HEK293 (cell line): ENCODE measurements at regions not wholly inside any gene's neighbourhood (a gene's known extent, or its start where the extent isn't known, plus 50 kb on each side); places are given as distances from the start of the nearest gene placed in this dataset.

Source experiments
- CTCF ChIA-PET: fragments of 350-600 bp; formaldehyde crosslinking; extraction: SDS; loops from one replicate; lab custom pipeline; 2021; ENCODE audit warnings: antibody characterized with exemption; lab: Yijun Ruan, JAX
- POLR2A ChIA-PET: fragments of 300-600 bp; formaldehyde crosslinking; extraction: SDS; loops from one replicate; lab custom pipeline; 2020; ENCODE audit warnings: antibody characterized with exemption, inconsistent platforms; lab: Yijun Ruan, JAX
- H3K27ac ChIP-seq: fragments of 200-500 bp; sonication (Bioruptor generic); 2 replicates; pipeline ENCODE4 v1.5.1; 2014; ENCODE audit warnings: low read depth, low read length, control low read depth, inconsistent platforms; ENCODE audit errors: extremely low read depth
- H3K36me3 ChIP-seq, 2 experiments: fragments of 200-500 bp in 1 of 2; sonication (Bioruptor generic) in 1 of 2; 1 replicate in 1 of 2; 2 replicates in 1 of 2; pipeline ENCODE4 v1.5.1; 2014 to 2017; ENCODE audit warnings: inconsistent platforms in 2 of 2, low read length in 2 of 2; ENCODE audit not compliant: control insufficient read depth in 2 of 2, insufficient read depth in 1 of 2
- H3K4me1 ChIP-seq: fragments of 200-500 bp; sonication (Bioruptor generic); 2 replicates; pipeline ENCODE4 v1.5.1; 2014; ENCODE audit warnings: mild to moderate bottlenecking, low read length, inconsistent platforms; ENCODE audit not compliant: control insufficient read depth, insufficient read depth
- H3K4me3 ChIP-seq: 2 replicates; pipeline ENCODE4 v1.5.1; 2011; ENCODE audit warnings: low read depth, mild to moderate bottlenecking, control low read depth, low read length, moderate library complexity
- H3K9me3 ChIP-seq: fragments of 200-500 bp; sonication (Bioruptor generic); 2 replicates; pipeline ENCODE4 v1.5.1; 2014; ENCODE audit warnings: low read depth, low read length, inconsistent platforms; ENCODE audit not compliant: control insufficient read depth, insufficient read depth
- IKZF3 ChIP-seq: fragments of 450-650 bp; IDR thresholded peaks from 2 replicates; pipeline ENCODE4 v1.5.0; 2018; ENCODE audit warnings: missing biosample characterization, mild to moderate bottlenecking, missing genetic modification characterization, moderate library complexity
- INSM2 ChIP-seq: fragments of 450-650 bp; formaldehyde crosslinking; IDR thresholded peaks from 2 replicates; pipeline ENCODE4 v1.5.1; 2016; ENCODE audit warnings: missing biosample characterization, missing genetic modification characterization
- KLF10 ChIP-seq: fragments of 450-650 bp; IDR thresholded peaks from 2 replicates; pipeline ENCODE4 v1.5.1; 2018; ENCODE audit warnings: missing biosample characterization, mild to moderate bottlenecking, missing genetic modification characterization
- KLF8 ChIP-seq: fragments of 450-650 bp; formaldehyde crosslinking; IDR thresholded peaks from 2 replicates; pipeline ENCODE4 v1.5.1; 2016; ENCODE audit warnings: missing biosample characterization, missing genetic modification characterization
- PBX3 ChIP-seq: sonication (generic); formaldehyde crosslinking; IDR thresholded peaks from 2 replicates; pipeline ENCODE4 v1.8.1; 2022; ENCODE audit warnings: mild to moderate bottlenecking, moderate library complexity, missing genetic modification reagents
- PRDM2 ChIP-seq: fragments of 450-650 bp; formaldehyde crosslinking; IDR thresholded peaks from 2 replicates; pipeline ENCODE4 v1.5.1; 2016; ENCODE audit warnings: missing biosample characterization, missing genetic modification characterization, borderline replicate concordance
- TSHZ1 ChIP-seq: fragments of 450-650 bp; formaldehyde crosslinking; IDR thresholded peaks from 2 replicates; pipeline ENCODE4 v1.5.1; 2016; ENCODE audit warnings: missing biosample characterization, missing genetic modification characterization, borderline replicate concordance
- ZFP3 ChIP-seq: fragments of 450-650 bp; formaldehyde crosslinking; IDR thresholded peaks from 2 replicates; pipeline ENCODE4 v1.5.1; 2016; ENCODE audit warnings: low read depth, missing biosample characterization, missing genetic modification characterization
- ZNF221 ChIP-seq: fragments of 450-650 bp; formaldehyde crosslinking; IDR thresholded peaks from 2 replicates; pipeline ENCODE4 v1.5.1; 2017; ENCODE audit warnings: missing biosample characterization, missing genetic modification characterization, borderline replicate concordance
- ZNF501 ChIP-seq: fragments of 450-650 bp; formaldehyde crosslinking; IDR thresholded peaks from 2 replicates; pipeline ENCODE4 v1.5.1; 2016; ENCODE audit warnings: missing biosample characterization, missing genetic modification characterization
- ZNF513 ChIP-seq: fragments of 450-650 bp; IDR thresholded peaks from 2 replicates; pipeline ENCODE4 v1.5.1; 2018; ENCODE audit warnings: missing biosample characterization, missing genetic modification characterization
- ZNF544 ChIP-seq: fragments of 450-650 bp; formaldehyde crosslinking; IDR thresholded peaks from 2 replicates; pipeline ENCODE4 v1.5.0; 2017; ENCODE audit warnings: missing biosample characterization, missing genetic modification characterization
- ZNF549 ChIP-seq: fragments of 450-650 bp; IDR thresholded peaks from 2 replicates; pipeline ENCODE4 v1.5.1; 2018; ENCODE audit warnings: missing biosample characterization, missing genetic modification characterization, mild to moderate bottlenecking, inconsistent platforms, moderate library complexity
- ZNF580 ChIP-seq: fragments of 450-650 bp; formaldehyde crosslinking; IDR thresholded peaks from 2 replicates; pipeline ENCODE4 v1.5.1; 2016; ENCODE audit warnings: missing biosample characterization, missing genetic modification characterization
- ZNF623 ChIP-seq: fragments of 450-650 bp; formaldehyde crosslinking; IDR thresholded peaks from 2 replicates; pipeline ENCODE4 v1.5.1; 2016; ENCODE audit warnings: missing biosample characterization, missing genetic modification characterization
- ZNF639 ChIP-seq: fragments of 450-650 bp; formaldehyde crosslinking; IDR thresholded peaks from 2 replicates; pipeline ENCODE4 v1.5.1; 2016; ENCODE audit warnings: missing biosample characterization, missing genetic modification characterization
- ZNF664 ChIP-seq: fragments of 450-650 bp; formaldehyde crosslinking; IDR thresholded peaks from 2 replicates; pipeline ENCODE4 v1.5.1; 2016; ENCODE audit warnings: missing biosample characterization, missing genetic modification characterization
- ZNF747 ChIP-seq: fragments of 450-650 bp; formaldehyde crosslinking; IDR thresholded peaks from 2 replicates; pipeline ENCODE4 v1.5.1; 2016; ENCODE audit warnings: missing biosample characterization, missing genetic modification characterization

- Histone ChIP-seq H3K36me3 (no peaks in the 10 kb centered on the region), H3K27ac (no peak overlapping the region), H3K9me3 (no peaks in the 10 kb centered on the region), H3K4me1 (no peaks in the 10 kb centered on the region), H3K4me3 (no peak overlapping the region)
- CTCF ChIA-PET, result no interaction called here
- TF ChIP-seq ZNF639 (tag by site-specific recombination) (no peak), ZNF623 (tag by site-specific recombination) (no peak), ZNF544 (no peak), KLF8 (no peak), ZNF580 (tag by site-specific recombination) (no peak), PRDM2 (tag by site-specific recombination) (no peak), INSM2 (tag by site-specific recombination) (no peak), ZNF664 (tag by site-specific recombination) (no peak), IKZF3 (no peak), ZFP3 (tag by site-specific recombination) (no peak), TSHZ1 (tag by site-specific recombination) (no peak), ZNF513 (tag by site-specific recombination) (no peak), PBX3 (CRISPR knock-in tag) (no peak), ZNF221 (tag by site-specific recombination) (no peak), ZNF549 (tag by site-specific recombination) (no peak), ZNF501 (tag by site-specific recombination) (no peak), ZNF747 (tag by site-specific recombination) (no peak), KLF10 (tag by site-specific recombination) (no peak)
- POLR2A ChIA-PET, result no interaction called here
These were observed 222.4 kb upstream of the VCX start for GRCh38 chrX:7620560-7620959.
